GM13977 (cell line): ENCODE measurements at regions not wholly inside any gene's neighbourhood (a gene's known extent, or its start where the extent isn't known, plus 50 kb on each side); places are given as distances from the start of the nearest gene placed in this dataset.
"Not testable (repeated sequence)": the region's sequence is repeated elsewhere in the genome, so short reads cannot be mapped to it uniquely, and the experiment has no call there.

Experiments
- DNase-seq: peaks from one replicate; pipeline ENCODE4 v3.0.0; 2012; ENCODE audit warnings: low spot score
- CTCF ChIP-seq: IDR thresholded peaks from 2 replicates; pipeline ENCODE4 v1.5.1; 2012; ENCODE audit warnings: mild to moderate bottlenecking, control low read depth; ENCODE audit not compliant: insufficient read depth; ENCODE audit errors: extremely low read depth, missing control alignments
- in situ Hi-C: fragments of 300-500 bp; cut with MboI; formaldehyde crosslinking; loops from one replicate; pipeline ENCODE4 v1.12.0; 2022; ENCODE audit warnings: low sequenced_read_pairs, low pct_unique_long_range_greater_than_20kb, mixed read lengths, inconsistent platforms; ENCODE audit not compliant: unreplicated experiment

GRCh38 chr10:29377333-29377961, 88.6 kb downstream of the LYZL1 start:
- DNase-seq: peak; percentile 65
- in situ Hi-C loops: no loop called here
- TF ChIP-seq CTCF: peak; percentile 66

- DNase-seq: no peak
- no peak for TF ChIP-seq CTCF
- in situ Hi-C loops: no loop called here
These were observed 89.2 kb downstream of the LYZL1 start for GRCh38 chr10:29378106-29378505.

- no peak for DNase-seq
- TF ChIP-seq CTCF: no peak
- in situ Hi-C loops: no loop called here
These were observed 90.3 kb downstream of the LYZL1 start for GRCh38 chr10:29379208-29379607.

- in situ Hi-C loops, DNase-seq: not testable (repeated sequence)
These were observed 91.1 kb downstream of the LYZL1 start for GRCh38 chr10:29379777-29380598.

GRCh38 chr10:29380599-29381511, 92.0 kb downstream of the LYZL1 start:
- DNase-seq, in situ Hi-C loops: not testable (repeated sequence)

GRCh38 chr10:29386342-29386999, 97.6 kb downstream of the LYZL1 start:
- peak; percentile 43 for DNase-seq
- in situ Hi-C loops: no loop called here
- peak; percentile 74 for TF ChIP-seq CTCF

- in situ Hi-C loops: no loop called here
- no peak for TF ChIP-seq CTCF
- DNase-seq: no peak
These were observed 98.4 kb downstream of the LYZL1 start for GRCh38 chr10:29387269-29387668.

- DNase-seq, in situ Hi-C loops: not testable (repeated sequence)
These were observed 99.2 kb downstream of the LYZL1 start for GRCh38 chr10:29388112-29388511.
